TTC549 (cell line): ENCODE measurements at regions not wholly inside any gene's neighbourhood (a gene's known extent, or its start where the extent isn't known, plus 50 kb on each side); places are given as distances from the start of the nearest gene placed in this dataset.

ENCODE experiments used
- FAIRE-seq: peaks from 2 replicates; lab custom pipeline; 2012; peaks lifted over from hg19 to GRCh38; lab: Jason Lieb, UNC

DNA sequence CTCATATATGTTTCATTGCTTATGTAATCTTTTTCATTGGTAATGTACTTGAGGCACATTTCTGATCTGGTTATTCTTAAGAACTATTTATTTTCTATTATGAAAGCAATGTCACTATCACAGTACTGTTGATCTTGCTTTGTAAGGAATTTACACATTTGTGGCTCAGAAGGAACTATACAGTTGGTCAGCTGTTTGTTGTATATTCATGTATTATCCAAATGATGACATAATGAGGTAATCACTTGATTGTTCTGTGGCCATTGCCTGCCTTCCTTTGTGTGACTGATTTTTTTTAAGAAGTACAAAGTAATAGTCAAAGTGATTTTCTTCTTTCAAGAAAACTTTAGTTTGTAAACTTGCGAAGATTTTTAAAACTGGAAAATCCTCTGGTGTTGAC lies 399.9 kb downstream of the TMEM161B start:
- FAIRE-seq, result no peak

DNA sequence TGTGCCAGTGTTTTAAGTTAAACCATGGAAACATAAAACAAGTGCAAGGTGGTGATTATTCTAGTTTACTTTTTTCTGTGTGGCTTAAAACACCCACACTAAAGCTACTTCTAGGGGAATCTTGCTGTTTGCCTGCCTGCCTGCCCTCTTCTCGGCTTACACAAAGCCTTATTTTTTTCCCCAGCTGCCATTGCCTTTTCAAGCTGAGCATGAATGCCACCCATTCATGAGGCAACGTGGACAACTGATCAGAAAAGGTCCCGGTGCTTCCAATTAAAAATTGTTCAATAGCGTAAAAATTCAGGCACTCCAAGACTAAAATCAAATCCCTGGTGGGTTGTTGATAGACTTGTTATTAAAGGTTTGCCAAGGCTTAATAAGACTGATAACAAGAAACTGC lies 401.4 kb downstream of the TMEM161B start:
- no peak for FAIRE-seq

- no peak for FAIRE-seq
Observed at GRCh38 chr5:87853541-87853940, 415.1 kb downstream of the TMEM161B start.

DNA sequence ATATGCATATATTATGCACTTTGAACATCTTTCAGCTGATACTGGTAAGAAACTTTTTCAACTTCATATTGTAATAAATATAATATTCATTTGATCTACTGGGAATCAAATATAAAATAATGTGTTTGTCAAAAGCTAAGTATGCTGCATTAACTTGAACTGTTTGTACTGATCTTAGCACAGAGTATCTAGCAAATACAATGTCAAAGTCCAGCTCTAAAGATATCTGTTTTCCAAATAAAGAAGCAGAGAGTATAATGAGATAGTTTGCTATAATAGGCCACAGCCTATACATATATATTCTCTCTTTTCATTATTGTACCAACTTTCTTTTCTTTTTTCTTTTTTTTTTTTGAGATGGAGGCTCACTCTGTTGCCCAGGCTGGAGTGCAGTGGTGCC lies 417.0 kb downstream of the TMEM161B start:
- no peak for FAIRE-seq

- FAIRE-seq, result no peak
Observed at GRCh38 chr5:87850843-87851242, 417.8 kb downstream of the TMEM161B start.

DNA sequence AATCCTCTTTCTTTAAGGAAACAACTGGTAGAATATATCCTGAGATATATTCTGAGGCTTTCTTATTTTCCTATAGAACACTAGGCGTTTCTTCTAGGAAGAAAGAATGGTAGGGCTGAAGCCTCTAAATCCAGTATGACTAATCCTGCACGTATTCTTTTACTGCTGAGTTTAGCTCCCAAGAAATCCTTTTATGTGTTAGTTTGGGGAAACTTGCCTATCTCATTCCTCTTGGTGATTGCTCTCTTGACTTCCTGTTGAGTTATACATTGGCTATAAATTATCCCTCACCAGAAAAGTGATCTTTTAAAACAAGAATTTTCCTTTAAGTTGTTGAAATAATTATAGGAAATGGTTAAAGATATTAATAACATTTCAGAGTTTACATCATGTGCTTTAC lies 422.9 kb downstream of the TMEM161B start:
- FAIRE-seq, result no peak

DNA sequence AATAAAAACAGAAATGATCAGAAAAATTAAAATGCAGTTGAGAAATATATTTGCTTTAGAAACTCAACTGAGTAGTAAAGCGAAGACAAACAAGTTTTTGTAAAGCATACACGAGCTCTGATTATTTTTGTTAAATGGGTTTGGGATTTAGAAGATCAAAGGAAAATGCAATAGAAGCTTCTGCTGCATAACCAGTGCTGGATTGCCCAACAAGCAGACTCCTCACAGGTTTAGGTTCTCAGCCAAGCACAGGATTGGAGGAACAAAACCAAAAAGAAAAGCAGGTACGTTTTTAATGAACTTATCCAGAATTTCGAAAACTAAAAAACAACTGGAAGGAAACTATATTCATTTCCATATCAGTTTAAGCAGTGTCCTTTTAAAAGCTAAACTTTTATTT lies 423.8 kb downstream of the TMEM161B start:
- FAIRE-seq, result no peak

- FAIRE-seq, result no peak
Observed at GRCh38 chr5:87844449-87844848, 424.2 kb downstream of the TMEM161B start.

DNA sequence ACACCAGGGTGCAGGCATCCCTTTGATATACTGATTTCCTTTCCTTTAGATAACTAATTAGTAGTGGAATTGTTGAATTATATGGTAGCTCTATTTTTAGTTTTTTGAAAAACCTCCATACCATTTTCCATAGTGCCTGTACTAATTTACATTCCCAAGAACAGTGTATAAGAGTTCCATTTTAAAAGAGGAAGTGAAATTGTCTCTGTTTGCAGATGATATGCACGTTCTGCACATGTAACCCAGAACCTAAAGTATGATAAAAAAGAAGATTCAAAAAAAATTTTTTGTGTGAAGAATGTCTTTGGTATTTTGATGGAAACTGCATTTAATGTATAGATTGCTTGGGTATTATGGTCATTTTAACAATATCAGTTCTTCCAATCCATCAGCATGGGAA lies 424.0 kb upstream of the CCNH start:
- FAIRE-seq, result no peak

GRCh38 chr5:87831499-87831898 lies 418.8 kb upstream of the CCNH start:
- FAIRE-seq, result no peak

GRCh38 chr5:87829217-87829551 lies 416.5 kb upstream of the CCNH start:
- no peak for FAIRE-seq

DNA sequence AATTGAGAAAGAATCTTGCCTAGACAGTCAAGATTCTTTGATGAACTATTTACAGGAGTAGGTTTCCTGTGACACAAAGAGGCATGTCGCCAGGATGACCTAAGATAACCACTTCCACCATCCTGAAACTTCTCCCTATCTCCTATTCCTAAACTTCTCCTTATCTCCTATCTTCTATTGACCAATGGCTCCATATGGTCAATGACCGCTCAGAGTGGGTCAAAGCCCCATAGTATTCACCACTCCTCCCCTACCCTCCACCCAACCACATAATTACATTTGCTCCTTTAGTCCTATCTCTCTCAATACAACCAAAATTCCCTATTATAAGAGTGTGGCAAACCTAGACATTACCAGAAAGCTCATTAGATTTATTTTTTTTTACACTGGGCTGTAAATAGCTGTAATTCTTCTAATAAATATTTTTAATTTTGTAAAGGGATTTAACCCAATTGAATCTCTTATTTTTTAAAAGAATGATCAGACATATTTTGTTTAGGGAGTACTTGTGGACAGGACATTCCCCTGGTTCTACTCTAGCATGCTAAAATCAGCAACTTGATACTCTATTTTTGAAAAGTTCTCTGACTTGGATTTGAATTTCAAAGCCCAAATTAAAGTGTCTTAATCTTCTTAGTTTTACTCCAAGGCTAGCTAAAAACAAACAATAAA lies 416.0 kb upstream of the CCNH start:
- FAIRE-seq, result no peak

DNA sequence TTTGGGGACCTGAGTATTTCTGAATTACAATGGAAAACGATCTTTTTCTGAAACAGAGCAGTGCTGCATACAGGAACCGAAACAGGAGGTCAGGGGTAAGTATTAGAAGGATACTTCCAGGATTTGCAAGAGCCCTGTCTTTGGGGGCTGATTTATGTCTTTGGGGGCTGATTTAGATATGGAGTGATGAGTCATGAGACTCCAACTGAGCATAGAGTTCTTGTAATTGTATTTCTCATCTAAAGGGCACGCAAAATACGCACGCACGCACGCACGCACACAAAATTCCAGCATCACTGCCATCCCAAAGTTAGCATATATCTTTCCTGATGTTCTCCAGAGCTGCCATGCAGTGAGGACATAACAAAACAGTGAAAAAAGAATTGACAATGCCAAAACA lies 414.8 kb upstream of the CCNH start:
- FAIRE-seq, result no peak

- FAIRE-seq, result no peak
Observed at GRCh38 chr5:87826507-87826906, 413.8 kb upstream of the CCNH start.

DNA sequence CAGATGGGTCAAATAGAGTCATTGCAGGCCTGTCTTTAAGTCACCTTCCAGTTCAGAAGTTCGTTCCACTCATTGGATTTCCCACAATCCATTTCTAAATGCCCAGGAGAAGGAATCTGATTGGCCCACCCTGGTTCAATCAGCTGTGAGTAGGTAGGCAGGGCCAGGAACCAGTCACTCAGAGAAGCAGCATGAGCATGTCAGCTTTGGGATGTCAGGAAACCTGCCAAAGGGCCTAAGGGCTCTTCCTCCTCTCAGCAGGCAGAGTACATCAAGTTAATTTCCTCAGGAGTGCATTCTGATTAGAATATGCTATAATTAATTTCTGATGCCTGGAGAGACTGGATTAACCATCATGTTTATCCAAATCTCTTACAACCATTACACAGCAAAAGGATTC lies 412.9 kb upstream of the CCNH start:
- no peak for FAIRE-seq

DNA sequence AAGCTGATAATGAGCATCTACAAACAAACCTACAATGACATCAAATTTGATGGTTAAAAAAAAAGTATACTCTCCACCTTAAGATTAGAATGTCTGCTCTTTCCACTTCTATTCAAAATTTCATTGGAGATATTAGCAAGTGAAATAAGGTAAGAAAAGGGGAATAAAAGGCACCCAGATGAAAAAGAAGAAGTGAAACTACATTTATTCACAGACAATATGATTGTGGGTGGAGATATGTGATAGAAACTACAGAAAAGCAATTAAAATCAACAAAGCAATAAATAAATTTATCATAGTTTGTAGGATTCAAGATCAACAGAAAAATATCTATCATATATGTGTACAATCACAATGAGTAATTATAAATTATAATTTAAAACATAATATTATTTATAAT lies 395.1 kb upstream of the CCNH start:
- no peak for FAIRE-seq

- no peak for FAIRE-seq
Observed at GRCh38 chr5:87803352-87803751, 390.6 kb upstream of the CCNH start.

DNA sequence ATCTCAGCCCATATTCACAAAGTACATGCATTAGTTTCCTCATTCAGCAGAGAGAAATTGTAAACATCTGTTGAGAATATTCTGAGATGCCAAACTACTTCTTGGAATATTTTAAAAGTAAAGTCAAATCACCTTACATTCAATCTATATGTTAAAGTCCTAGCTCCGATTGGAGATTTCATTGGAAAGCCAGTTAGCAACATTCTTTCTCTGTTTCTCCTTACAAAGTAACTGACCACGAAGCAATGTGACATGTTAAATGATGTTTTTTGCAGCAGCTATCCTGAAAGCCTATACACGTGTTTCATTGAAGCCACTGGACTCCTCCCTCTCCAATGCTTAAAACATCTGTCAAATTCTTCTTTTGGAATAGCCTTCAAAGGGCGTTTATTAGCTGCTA lies 379.1 kb upstream of the CCNH start:
- FAIRE-seq, result no peak

DNA sequence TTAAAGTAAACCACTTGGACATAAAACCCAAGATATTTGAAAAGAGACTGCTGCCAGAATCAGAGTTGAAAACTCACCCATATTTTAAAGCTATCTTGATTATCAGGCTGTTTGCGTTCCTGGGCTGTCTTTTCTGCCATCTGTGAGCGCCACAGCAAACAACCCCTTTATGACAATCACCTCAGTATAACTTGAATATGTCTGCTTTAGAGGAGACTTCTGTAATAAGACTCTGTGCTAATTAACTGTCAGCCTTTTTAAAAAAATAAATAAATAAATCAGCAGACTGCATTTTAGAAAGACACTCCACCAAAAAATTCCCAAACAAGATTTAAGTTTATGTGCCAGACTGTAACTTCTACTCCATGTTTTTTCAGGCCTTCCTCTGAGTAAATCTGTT lies 375.7 kb upstream of the CCNH start:
- FAIRE-seq, result no peak

DNA sequence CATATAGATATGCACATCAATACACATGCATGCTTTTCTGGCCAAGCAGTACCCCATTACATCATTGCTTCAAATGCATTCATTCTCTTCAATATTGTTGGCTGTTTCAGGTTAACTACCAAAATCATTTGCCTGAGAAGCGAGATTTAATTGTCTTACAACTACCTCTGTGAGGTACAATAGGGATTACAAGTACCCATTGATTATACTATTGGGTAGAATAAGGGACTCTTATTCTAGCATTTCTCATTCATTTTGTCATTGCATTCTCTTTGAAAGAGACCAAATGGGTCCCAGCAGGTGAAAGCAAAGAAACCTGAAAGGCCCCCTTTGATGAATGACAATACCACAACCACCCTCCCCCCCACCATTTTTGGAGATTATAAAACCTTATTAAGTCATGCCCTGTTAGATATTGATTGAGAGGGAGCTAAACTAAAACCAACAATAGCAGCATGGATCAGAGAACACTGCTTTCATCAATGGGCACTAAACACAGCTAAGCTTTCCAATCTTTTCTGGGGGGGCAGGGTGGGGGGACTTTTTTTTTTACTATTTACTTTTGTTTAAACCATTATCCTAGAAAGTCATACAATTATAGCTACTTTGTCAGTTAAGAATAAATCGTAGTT lies 375.0 kb upstream of the CCNH start:
- FAIRE-seq, result no peak

- no peak for FAIRE-seq
Observed at GRCh38 chr5:87787086-87787485, 374.4 kb upstream of the CCNH start.

GRCh38 chr5:87786471-87786870 lies 373.7 kb upstream of the CCNH start:
- FAIRE-seq, result no peak

DNA sequence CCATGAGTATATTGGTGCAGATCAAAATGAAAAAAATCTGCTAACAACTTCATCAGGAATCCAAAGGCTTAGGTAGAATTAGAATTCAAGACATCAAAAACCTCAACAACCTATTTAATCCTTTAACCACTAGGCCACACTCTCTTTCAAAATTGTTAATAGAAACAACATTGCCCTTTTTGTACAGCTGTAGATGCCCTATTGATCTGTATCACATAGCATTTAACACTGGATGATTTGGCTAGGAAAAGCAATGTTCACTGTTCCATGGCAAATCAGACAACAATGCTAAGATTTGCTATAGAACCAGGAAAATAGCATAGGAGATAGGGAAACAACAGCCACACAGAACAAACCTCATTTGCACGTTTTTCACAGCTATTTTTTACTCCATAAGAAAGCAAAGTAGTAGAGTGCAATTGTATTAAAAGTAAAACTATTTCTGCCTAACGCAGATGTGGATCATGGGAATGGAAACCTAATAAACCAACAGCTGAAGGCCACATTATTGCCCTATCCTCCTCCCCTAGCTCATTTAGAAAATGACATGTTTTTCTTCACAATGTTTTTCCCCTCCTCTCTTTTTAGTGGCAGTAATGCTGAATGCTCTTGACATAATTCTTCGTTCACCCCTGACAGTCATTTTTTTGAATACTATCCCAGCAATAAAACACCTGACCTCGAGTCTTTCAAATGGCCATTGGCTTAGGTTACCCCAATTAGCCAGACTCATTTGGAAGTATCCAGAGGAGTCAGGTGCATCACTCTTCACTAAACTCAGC lies 373.0 kb upstream of the CCNH start:
- FAIRE-seq, result no peak
